Right kidney (tissue), 1 donor: ENCODE measurements at regions not wholly inside any gene's neighbourhood (a gene's known extent, or its start where the extent isn't known, plus 50 kb on each side); places are given as distances from the start of the nearest gene placed in this dataset.
"Not testable (repeated sequence)": the region's sequence is repeated elsewhere in the genome, so short reads cannot be mapped to it uniquely, and the experiment has no call there.

ENCODE experiments used
- DNase-seq: peaks from one replicate; pipeline ENCODE4 v3.0.0-alpha.2; 2016

DNA sequence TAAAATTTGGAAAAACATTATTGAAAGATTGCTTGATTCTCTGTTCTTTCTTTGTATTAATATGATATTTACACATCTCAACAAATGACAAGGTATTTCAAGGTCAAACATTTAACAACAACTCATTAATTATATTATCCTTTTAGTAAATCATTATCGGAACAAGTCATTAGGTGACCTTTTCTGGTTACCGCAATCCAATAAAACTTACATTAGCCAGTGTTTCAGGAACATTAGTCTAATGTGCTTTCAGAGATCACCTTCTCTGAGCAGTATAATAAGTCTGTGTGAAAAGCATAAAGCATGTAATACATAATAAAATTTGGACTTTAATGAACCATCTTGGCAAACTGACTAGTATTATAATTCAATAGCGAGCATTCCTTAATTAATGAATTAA lies 1466.4 kb downstream of the FAM181B start:
- DNase-seq: no peak

DNA sequence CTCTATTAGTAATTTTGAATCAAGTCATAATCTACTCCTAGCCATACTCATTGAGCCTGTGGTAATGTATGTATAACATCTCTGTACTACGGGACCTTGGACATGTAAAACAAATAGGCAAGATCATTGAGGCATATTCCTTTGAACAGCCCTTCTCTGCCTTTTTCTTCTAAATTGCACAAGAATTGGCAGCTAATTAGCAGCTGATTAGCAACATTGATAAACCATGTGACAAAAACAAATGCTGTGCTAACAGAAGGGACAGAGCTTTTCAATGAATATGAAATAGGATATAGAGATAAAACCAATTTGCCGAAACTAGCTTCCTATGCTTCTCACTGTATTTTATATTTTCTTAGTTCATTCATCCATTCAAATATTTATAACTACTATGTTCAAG lies 1474.2 kb downstream of the FAM181B start:
- no peak for DNase-seq

DNA sequence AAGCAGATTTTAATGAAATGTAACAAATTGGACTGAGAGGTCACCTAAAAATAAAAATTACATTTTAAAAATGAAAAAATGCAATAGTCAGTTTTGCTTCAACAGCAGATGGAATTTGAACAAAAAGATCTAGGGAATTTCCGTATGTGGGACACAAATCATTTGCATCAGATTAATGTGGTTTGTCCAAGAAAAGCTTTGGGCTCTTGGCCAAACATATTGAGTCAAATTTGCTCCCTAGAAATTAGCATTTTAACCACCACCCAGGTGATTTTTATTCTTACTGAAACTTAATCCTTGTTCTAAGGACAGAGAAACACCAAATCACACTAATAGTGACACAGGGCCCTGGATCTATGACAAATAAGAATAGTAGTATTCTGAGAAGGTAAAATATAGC lies 1477.8 kb downstream of the FAM181B start:
- DNase-seq: no peak

DNA sequence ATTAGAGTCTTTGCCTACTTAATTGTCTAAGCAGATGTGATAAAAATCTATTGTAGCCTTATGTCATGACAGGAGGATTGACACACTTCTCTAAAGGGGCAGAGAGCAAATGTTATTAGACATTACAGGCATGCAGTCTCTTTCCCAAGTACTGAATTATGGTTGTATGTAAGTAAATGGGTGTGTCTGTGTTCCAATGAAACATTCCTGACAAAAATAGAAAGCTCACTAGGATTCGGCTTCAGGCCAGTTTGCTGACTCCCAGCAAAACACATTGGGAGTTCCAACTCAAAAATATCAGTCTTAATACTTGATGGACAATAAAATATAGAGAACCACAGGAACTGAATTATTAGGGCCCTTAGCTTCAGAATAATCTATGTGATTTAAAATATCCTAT lies 1480.4 kb downstream of the FAM181B start:
- no peak for DNase-seq

DNA sequence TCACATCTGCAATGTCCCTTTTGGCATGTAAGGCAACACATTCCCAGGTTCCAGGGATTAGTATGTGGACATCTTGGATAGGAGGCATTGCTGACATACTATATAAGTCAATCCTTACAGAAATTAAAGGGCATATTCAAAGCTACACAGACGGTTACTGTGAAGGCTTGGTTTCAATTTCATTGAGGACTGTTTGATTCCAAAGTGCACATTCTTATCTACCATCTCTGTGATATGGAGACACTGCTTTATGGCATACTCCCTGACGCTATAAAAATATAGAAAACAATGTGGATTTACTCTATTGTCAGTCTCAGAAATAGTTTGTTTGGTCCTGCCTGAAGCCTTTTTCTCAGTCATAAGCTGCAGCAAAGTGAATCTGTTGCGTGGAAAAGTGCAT lies 1486.7 kb downstream of the FAM181B start:
- no peak for DNase-seq

DNA sequence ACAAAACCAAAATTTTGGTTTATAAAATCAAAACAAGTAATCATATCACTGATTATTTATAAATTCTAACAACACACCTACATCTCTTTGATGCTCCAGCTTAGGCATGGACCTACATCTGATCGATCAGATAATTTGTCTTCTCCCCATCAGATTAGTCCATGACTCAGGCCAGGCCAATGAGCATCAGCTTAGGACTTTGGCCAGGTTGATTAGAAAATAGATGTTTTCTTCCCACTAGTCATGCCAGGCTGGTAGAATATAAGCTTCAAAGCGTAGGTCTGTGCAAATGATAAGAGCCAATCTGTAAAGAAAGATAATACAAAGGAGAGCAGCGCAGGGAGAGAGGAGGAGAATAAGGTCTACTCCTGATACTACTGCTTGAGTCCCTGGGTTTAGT lies 1487.9 kb downstream of the FAM181B start:
- no peak for DNase-seq

DNA sequence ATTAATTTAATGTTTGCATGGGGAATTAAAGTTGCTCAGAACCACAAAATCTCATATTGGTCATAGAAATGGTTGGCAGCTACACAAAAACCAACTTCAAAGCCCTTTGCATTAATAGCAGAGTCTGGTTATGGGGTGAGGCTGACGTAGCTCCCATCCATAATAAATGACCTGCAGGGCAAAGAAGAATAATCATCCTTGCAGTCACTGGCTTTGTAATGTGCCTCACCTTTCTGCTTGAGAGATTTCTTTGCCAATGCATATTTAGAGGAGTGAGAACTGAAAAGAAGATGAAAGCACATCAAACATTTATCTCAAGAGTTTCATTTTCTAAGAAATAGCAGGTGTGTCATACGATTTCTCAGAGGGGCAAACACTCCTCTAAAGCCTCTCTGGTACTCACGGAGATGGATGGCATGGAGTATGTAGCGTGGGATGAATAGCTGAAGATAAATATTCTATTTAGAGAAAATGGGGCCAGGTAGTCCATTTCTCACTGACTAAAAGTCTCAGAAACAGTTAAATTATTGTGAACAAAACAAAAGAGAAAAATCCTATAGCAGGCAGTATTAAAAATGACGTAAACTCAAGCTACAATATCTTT lies 1491.9 kb downstream of the FAM181B start:
- no peak for DNase-seq

DNA sequence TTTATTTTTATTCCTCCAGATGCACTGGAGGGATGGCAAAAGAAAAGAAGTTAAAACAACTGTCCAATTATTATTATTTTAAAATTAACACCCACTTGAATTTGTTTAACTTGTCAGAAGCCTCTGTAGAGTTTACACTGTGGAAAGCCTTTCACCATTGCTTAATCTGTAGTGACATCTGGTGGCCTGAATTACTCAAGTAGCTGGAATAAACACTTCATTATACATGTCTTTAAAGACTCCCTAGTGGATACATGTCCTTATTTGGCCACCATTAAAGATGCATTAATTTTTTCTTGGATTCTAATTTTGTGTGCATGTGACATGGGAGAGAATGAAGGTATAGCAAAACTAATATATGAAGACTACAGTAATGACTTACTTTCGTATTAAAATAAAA lies 1496.5 kb downstream of the FAM181B start:
- DNase-seq: peak; percentile 13

DNA sequence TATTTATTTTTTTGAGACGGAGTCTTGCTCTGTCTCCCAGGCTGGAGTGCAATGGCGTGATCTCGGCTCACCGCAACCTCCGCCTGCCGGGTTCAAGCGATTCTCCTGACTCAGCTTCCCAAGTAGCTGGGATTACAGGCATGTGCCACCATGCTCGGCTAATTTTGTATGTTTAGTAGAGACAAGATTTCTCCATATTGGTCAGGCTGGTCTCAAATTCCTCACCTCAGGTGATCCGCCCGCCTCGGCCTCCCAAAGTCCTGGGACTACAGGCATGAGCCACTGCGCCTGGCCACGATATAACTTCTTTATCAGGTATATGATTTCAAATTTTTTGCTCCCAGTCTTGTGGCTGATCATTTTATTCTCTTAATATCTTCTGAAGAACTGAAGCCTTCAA lies 1506.3 kb downstream of the FAM181B start:
- DNase-seq: not testable (repeated sequence)

DNA sequence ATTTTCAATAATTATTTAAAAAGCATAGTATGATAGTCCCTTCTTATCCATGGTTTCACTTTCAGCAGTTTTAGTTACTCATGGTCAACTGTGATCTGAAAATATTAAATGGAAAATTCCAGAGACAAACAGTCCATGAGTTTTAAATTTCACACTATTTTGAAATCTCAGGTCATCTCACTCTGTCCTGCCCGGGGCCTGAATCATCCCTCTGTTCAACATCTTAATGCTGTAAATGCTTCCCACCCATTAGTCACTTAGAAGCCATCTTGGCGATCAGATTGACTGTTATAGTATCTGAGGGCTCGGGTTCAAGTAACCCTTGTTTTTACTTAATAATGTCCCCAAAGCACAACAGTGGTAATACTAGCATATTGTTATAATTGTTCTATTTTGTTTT lies 1509.3 kb downstream of the FAM181B start:
- no peak for DNase-seq

DNA sequence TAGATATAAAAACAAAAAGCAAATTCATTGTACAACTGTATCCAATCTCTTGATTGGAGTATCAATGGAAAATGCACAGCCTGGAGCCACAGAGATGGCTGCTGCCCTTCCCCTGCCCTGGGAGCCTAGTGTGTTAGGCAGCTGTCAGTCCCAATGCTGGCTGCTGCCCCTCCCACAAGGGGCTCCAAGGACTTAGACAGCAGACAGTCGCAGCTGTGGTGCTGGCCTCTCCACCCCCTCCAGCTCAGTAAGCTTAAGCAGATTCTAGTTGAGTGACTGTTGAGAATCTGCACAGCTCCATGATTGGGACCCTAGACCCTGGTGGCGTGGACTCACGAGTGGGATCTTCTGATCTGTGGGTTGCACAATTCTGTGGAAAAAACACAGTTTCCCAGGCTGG lies 1511.2 kb downstream of the FAM181B start:
- DNase-seq: no peak

DNA sequence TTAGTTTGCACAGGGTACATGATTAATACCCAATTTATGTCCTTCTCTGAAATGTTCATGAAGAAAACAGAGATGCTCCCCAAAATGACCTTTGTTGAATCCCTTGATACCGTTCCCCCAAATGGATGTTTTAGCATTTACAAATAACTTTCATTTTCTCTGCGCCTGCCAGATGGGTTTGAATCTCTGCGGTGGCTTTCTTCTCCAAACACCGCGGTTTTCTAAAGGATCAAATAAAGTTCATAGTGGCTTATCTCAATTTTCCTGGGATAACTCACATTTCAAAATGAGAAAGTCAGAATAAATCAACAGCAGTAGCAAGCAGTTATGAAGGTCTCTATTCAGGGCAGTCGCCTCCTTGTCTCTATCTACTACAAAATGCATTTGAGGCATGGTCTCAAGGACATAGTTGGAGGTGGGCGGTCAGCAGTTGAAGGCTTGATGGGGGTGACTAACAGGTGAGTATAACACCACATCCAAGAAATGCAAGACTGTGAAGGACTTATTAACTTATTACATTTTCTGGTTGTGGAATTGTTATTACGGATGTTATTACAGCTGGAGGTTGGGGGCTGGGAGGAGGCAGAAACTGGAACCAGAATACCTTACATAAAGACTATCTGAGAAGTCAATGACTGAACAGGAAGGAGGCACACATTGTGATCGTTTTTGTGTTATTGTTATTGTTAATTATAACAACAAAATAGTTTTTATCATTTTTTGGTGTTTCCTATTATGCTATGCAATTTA lies 1513.3 kb downstream of the FAM181B start:
- no peak for DNase-seq

DNA sequence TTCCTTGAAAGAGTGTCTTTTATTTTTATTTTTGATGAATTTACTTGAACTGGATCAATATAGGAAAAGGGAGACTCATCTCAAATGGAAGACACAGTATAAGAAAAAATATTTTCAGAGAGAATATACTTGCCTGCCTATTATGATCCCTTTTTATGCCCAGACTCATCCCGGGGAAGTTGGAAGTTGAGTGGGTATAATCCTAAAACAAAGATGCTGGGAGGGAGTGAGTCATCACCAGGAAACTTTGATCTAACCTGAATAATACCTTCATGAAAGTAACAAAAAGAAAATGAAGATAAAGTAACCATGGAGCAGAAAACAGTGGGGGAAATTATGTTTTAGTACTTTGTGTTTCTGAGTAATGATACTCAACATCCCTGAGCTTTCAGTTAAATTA lies 1514.0 kb downstream of the FAM181B start:
- no peak for DNase-seq

DNA sequence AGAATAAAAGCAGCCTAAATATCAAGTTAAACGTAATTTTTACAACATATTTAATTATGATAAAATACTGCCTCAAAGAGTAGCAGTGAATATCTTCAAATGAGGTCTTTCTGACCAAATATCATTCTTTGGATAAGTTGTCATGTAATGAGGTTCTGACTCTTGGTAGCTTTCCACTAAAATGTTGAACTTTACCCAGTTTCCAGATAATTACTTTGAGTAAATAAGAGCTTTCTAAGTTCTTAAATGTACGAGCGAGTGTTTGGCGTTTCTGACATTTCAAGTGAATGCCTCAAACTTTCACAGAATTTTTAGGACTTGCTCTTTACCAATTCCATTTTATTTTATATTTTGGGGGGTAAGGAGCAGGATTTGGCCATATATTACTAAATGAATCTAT lies 1515.2 kb downstream of the FAM181B start:
- DNase-seq: no peak

DNA sequence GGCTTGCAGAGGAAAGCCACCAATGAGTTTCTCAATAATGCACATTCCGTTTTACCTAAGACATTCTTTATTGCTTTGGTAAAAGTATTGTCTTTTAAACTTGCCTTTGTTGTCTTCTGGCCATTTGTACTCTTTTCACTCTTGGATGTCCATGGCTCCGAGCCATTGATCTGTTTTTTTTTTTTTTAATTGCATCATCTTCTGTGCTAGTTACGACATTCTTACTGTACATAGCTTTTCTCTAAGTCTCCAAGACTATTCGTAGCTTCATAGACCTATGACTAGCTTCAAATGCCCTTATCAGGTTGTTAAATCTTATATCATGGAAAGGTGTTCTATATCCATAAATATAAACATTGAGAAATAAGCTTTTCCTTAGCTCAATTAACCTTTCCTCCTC lies 1522.6 kb downstream of the FAM181B start:
- no peak for DNase-seq

DNA sequence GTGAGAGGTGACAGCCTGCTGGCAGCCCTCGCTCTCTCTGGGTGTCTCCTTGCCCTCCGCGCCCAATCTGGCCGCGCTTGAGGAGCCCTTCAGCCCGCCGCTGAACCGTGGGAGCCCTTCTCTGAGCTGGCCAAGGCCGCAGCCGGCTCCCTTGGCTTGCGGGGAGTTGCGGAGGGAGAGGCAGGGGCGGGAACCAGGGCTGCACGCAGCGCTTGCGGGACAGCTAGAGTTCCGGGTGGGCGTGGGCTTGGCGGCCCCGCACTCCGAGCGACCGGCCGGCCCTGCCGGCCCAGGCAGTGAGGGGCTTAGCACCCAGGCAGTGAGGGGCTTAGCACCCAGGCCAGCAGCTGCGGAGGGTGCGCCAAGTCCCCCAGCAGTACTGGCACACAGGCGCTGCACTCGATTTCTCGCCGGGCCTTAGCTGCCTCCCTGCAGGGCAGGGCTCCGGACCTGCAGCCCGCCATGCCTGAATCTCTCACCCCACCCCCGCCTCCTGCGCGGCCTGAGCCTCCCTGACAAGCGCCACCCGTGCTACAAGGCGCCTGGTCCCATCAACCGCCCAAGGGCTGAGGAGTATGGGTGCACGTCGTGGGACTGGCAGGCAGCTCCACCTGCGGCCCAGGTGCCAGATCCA lies 1526.1 kb downstream of the FAM181B start:
- no peak for DNase-seq

DNA sequence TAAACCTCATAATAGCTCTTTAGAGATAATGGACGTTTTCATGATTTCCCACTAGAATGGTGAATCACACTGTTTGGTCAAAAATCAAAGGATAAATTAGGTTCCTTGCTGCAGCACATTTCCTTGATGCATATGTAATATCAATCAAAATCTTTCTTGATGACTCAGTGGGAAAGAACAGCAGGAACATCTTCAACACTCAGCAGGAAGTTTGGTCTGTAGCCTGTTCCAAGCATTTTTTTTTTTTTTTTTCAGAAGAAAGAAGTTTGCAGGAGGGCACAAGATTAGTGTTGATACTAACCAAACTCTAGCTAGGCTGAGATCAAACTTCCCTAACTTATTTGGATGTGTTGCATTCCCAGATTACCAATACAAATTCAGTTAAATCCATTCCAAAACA lies 1529.8 kb downstream of the FAM181B start:
- DNase-seq: no peak

DNA sequence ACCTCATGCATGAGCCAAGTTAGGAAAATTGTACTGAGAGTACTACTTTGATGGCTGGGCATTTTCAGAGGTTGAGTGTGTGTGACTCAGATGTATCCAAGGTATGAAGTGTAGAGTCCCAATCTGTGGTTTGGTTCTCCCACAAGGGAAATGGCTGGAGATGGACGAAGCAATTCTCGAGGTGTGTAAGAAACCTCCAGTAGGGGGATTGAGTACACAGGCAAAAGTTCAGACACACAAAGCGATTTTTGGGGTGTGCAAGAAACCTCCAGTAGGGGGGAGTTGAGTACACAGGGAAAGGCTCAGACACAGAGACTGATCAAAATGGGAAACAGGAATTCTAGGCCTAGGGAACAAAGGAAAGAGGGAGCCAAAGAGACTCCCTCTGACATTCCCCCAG lies 1536.3 kb downstream of the FAM181B start:
- DNase-seq: no peak

DNA sequence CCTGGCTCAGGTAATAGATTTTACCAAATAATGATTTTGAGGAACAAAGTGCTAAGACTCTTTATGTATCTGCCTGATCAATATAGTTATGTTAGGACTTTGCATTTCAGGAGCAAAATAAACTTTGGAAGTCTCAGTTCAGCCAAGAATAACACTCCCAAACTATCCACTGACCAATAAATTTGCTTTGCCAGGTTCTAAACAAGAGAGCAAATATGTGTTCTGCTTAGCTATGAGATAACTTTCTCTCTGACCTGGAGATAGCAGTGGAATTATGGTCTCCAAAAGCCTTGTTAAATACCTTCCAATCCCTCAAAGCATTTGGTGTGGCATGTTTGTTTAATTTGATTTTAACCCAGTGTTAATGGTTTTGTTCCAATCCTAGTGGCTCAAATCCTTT lies 1541.1 kb downstream of the FAM181B start:
- no peak for DNase-seq

DNA sequence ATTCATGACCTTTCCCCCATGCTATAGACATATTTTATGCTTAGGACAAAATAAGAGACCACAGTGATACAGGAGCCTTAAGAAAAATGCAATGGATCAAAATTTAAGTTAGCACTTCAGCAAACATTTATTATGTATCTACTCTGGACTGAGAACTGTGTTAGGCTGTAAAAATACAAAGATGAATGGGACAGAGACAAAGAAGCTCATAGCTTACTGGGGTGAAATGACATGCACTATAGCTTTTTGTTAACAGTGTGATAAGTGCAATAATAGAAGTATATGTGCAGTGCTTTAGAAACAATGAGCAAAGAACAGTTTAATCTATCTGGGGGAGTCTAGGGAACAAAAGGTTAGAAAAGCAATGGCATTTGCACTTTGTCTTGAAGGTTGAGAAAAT lies 1543.1 kb downstream of the FAM181B start:
- DNase-seq: peak; percentile 3

DNA sequence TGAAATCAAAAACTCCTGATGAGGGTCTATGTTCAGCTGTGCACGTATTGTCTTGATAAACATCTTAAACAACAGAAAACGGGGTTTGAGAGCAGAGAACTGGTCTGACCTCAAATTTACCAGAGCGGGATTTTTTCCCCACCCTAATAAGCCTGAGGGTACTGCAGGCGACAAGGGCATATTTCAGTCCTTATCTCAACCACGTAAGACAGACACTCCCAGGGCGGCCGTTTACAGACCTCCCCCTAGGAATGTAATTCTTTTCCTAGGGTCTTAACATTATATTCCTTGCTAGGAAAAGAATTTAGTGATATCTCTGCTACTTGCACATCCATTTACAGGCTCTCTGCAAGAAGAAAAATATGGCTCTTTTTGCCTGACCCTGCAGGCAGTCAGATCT lies 1546.6 kb downstream of the FAM181B start:
- not testable (repeated sequence) for DNase-seq

DNA sequence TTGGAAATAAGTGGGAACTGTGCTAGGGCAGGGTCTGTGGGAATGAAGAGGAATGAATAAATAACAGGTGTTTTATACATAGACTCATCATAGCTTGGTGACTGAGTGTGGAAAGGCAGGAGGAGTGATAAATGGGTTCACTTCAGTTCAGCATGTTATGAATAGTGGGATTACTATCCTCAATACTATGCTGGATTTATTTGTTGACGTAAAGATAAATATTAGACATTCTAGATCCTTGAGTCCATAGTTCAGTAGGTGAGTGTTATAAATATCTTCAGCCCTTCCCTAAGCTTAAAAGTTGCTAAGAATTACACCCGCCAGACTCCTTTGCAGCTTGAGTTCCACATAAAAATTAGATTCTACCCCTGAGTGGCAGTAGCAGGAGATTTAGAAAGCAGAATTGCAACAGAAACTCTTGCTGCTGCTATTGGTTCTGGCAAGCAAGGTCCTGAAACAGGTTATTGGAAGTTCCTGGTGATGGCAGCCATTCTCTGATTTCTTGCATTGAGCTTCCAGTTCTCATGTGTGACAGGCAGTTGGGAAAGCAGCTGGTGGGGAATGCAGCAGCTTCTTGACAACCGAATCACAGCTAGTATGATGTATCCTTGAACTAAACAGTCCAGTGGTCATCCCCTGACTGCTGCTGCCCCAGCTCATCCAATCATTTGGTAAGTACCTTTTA lies 1558.9 kb downstream of the FAM181B start:
- DNase-seq: no peak

DNA sequence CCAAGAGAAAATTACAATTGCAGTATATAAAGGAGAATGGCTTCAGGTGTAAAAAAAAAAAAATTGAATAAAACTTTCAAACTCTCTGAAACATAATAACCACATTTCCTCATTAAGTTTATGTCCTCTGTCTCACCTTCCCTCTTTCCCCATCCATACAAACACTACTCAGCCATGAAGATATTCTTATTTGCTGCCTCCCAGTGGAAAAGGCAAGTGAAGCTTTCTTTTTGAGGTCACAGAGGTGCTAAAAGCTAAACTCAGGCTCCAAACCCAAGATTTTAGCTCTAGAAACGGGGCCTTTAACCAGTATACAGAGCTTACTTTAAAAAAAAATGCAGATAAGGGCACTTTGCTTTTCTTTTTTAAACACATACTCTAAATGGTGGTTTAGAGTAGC lies 1568.5 kb downstream of the FAM181B start:
- DNase-seq: no peak
